ENCODE measurements at regions not wholly inside any gene's neighbourhood (a gene's known extent, or its start where the extent isn't known, plus 50 kb on each side); places are given as distances from the start of the nearest gene placed in this dataset.

DNA sequence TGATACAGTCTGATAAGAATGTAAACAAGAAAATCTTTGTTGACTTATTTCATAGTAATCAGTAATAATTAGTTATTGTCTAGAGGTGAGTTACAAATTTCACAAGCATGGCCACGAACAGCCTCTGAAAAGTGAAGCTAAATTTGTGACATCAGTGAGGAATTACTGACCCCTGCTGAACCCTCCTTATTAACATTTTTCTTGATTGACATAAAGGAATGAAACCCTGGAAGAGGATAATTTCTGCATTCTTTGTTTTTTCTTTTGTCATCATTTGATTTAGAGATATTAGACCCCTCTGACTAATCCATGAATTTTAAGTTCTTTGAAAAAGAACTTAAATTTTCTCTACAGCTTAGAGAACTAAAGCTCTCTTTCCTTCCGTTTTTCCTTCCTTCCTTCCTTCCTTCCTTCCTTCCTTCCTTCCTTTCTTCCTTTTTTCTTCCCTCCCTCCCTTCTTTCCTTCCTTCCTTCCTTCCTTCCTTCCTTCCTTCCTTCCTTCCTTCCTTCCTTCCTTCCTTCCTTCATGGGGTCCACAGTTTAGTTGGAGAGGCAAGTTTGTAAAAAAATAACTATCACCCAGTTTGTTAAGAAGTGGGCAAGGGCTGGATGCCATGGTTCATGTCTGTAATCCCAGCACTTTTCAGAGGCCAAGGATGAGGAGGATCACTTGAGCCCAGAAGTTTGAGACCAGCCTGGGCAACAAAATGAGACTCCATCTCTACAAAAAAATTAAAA lies 387.0 kb downstream of the MTX2 start:
- TF ChIP-seq ZNF384 (IDR thresholded peaks at IDR 0.05) (no peak), PKNOX1 (IDR thresholded peaks at IDR 0.05) (no peak), HDGF (IDR thresholded peaks at IDR 0.05; ENCODE audit: borderline replicate concordance) (no peak), TARDBP (IDR thresholded peaks at IDR 0.05) (no peak), FOXM1 (IDR thresholded peaks at IDR 0.05; ENCODE audit: borderline replicate concordance) (no peak), L3MBTL2 (conservative IDR thresholded peaks at IDR 0.05) (no peak), NFRKB (IDR thresholded peaks at IDR 0.05) (no peak), CTBP1 (IDR thresholded peaks at IDR 0.05; ENCODE audit: borderline replicate concordance) (no peak), SUZ12 (IDR thresholded peaks at IDR 0.05) (no peak), FOXA1 (IDR thresholded peaks at IDR 0.05) (no peak), ARNT (IDR thresholded peaks at IDR 0.05) (no peak), LEF1 (IDR thresholded peaks at IDR 0.05; ENCODE audit: borderline replicate concordance) (no peak), FOXK2 (IDR thresholded peaks at IDR 0.05) (no peak), ELF4 (IDR thresholded peaks at IDR 0.05) (no peak), BHLHE40 (IDR thresholded peaks at IDR 0.05; ENCODE audit: borderline replicate concordance) (no peak), SP1 (IDR thresholded peaks at IDR 0.05) (no peak)
- ChIA-PET CTCF (interaction anchor here (0.7 kb wide), 1 partner anchor 105 kb away, joined by 3 read pairs; no protein-coding TSS in a partner anchor), POLR2A (interaction anchor here (0.6 kb wide), 1 partner anchor 491 kb away, joined by 3 read pairs; no protein-coding TSS in a partner anchor)
- no peak for DNase-seq (ENCODE audit: extremely low spot score)

- CTCF ChIA-PET: interaction anchor here (0.7 kb wide), 1 partner anchor 105 kb away, joined by 3 read pairs; no protein-coding TSS in a partner anchor
- POLR2A ChIA-PET: no interaction called here
- TF ChIP-seq PKNOX1 (IDR thresholded peaks at IDR 0.05) (no peak), SUZ12 (IDR thresholded peaks at IDR 0.05) (no peak), ELF4 (IDR thresholded peaks at IDR 0.05) (no peak), TARDBP (IDR thresholded peaks at IDR 0.05) (no peak), CTBP1 (IDR thresholded peaks at IDR 0.05; ENCODE audit: borderline replicate concordance) (no peak), ZNF384 (IDR thresholded peaks at IDR 0.05) (no peak), SP1 (IDR thresholded peaks at IDR 0.05) (no peak), L3MBTL2 (conservative IDR thresholded peaks at IDR 0.05) (no peak), ARNT (IDR thresholded peaks at IDR 0.05) (no peak)
- no peak for DNase-seq (ENCODE audit: extremely low spot score)
Measured at GRCh38 chr2:176656776-176657140, 387.5 kb downstream of the MTX2 start.

DNA sequence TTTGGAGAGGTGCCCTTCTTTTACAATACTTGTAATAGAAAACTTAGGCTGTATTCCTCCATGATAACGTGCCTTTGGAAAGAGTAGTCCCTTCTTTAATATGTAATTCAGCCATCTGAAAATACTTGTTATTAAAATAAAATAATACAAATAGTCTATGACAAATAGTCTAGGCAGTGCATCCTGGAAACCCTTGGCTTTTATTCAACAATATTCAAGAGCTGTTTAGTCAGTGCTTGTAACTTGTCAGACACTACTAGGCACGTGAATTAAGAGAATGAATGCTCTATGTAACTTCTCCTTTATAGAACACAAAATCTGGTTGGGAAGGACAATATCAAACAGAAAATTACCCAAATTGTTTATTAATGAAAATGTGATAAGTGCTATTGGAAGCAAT lies 388.2 kb downstream of the MTX2 start:
- DNase-seq (ENCODE audit: extremely low spot score): no peak
- CTCF ChIA-PET: no interaction called here
- POLR2A ChIA-PET: no interaction called here
- no peak for TF ChIP-seq L3MBTL2 (conservative IDR thresholded peaks at IDR 0.05)
- no peak for TF ChIP-seq PKNOX1 (IDR thresholded peaks at IDR 0.05)
- TF ChIP-seq ZNF384 (IDR thresholded peaks at IDR 0.05): no peak
- TF ChIP-seq FOXK2 (IDR thresholded peaks at IDR 0.05): no peak
- no peak for TF ChIP-seq HDGF (IDR thresholded peaks at IDR 0.05; ENCODE audit: borderline replicate concordance)
- TF ChIP-seq SP1 (IDR thresholded peaks at IDR 0.05): no peak
- no peak for TF ChIP-seq FOXA1 (IDR thresholded peaks at IDR 0.05)
- no peak for TF ChIP-seq ARNT (IDR thresholded peaks at IDR 0.05)
- TF ChIP-seq LEF1 (IDR thresholded peaks at IDR 0.05; ENCODE audit: borderline replicate concordance): no peak
- no peak for TF ChIP-seq TARDBP (IDR thresholded peaks at IDR 0.05)
- no peak for TF ChIP-seq NFRKB (IDR thresholded peaks at IDR 0.05)
- TF ChIP-seq ELF4 (IDR thresholded peaks at IDR 0.05): no peak

DNA sequence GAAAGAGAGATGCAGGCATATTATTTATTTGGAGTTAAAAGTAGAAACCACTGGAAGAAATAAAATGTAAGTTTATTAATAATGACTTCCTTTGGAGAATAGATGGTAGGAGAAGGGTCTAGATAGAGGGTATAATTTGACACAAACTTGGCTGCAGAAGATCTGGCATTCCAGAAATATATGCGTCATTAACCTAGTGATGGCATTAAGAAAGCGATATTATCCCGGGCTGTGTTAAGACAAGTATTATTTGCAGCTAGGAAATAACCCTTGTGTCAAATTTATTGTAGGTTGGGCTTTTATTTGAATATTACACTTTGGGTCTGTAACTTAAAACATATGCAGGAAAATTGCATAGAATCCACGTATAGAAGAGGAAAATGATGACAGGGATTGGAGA lies 389.5 kb downstream of the MTX2 start:
- TF ChIP-seq PKNOX1 (IDR thresholded peaks at IDR 0.05) (no peak), NFRKB (IDR thresholded peaks at IDR 0.05) (no peak), LEF1 (IDR thresholded peaks at IDR 0.05; ENCODE audit: borderline replicate concordance) (no peak), CTBP1 (IDR thresholded peaks at IDR 0.05; ENCODE audit: borderline replicate concordance) (no peak), TARDBP (IDR thresholded peaks at IDR 0.05) (no peak)
- no peak for DNase-seq (ENCODE audit: extremely low spot score)
- ChIA-PET POLR2A (no interaction called here), CTCF (no interaction called here)

DNA sequence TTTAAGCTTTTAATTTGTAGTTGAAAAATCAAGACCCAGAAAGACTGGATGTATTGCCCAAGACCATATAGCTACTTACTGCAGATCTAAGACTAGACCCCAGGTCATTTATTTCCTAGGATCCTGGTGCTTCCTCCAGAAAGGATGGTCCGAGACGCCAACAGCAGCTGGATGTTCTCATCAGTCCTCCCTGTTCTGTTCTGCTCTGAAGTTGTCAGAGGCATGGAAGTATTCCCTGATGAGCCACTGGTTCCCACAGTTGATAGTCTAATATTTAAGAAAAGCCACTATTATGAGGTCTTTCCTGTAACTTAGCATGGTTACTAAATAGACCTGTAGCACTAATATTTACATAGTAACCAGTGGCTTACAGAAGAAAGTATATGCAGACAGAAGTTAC lies 393.5 kb downstream of the MTX2 start:
- no peak for DNase-seq (ENCODE audit: extremely low spot score)
- POLR2A ChIA-PET: no interaction called here
- CTCF ChIA-PET: interaction anchor here (4.3 kb wide), 1 partner anchor 9 kb away, joined by 20 read pairs; no protein-coding TSS in a partner anchor
- TF ChIP-seq ELF4 (IDR thresholded peaks at IDR 0.05) (no peak), ZNF384 (IDR thresholded peaks at IDR 0.05) (no peak), BHLHE40 (IDR thresholded peaks at IDR 0.05; ENCODE audit: borderline replicate concordance) (no peak), NFRKB (IDR thresholded peaks at IDR 0.05) (no peak), SP1 (IDR thresholded peaks at IDR 0.05) (no peak), FOXM1 (IDR thresholded peaks at IDR 0.05; ENCODE audit: borderline replicate concordance) (no peak), ARNT (IDR thresholded peaks at IDR 0.05) (no peak), L3MBTL2 (conservative IDR thresholded peaks at IDR 0.05) (no peak), TARDBP (IDR thresholded peaks at IDR 0.05) (no peak), FOXK2 (IDR thresholded peaks at IDR 0.05) (no peak), PKNOX1 (IDR thresholded peaks at IDR 0.05) (no peak), HDGF (IDR thresholded peaks at IDR 0.05; ENCODE audit: borderline replicate concordance) (no peak), LEF1 (IDR thresholded peaks at IDR 0.05; ENCODE audit: borderline replicate concordance) (no peak), FOXA1 (IDR thresholded peaks at IDR 0.05) (no peak), CTBP1 (IDR thresholded peaks at IDR 0.05; ENCODE audit: borderline replicate concordance) (no peak), SUZ12 (IDR thresholded peaks at IDR 0.05) (no peak)

All from HEK293T (cell line).